ENCODE measurements at regions not wholly inside any gene's neighbourhood (a gene's known extent, or its start where the extent isn't known, plus 50 kb on each side); places are given as distances from the start of the nearest gene placed in this dataset.

DNA sequence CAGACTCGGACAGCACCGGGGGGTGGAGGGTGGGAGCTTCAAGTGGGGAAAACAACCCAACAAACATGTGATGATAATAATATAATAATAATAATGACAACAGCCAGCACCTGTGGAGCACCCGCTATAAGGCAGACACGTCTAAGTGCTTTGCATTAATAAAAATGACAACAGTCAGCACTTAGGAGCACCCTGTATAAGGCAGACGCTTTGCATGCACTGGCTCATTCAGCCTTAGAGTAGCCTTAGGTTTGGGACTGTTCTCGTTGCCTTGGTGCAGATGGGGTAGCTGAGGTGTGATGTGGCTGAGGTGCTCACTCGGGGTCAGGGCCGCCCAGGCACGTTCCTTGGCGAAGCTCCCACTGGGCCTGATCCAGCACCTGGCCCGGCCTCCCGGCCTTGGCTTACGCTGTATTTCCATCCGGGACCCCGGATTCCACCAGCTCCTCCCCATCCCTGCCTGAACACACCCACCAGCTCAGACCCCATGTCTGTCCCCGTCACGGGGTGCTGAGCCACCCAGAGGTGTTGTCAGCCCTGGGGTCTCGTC, 144.0 kb upstream of the CIBAR2 start:
- DNase-seq (ENCODE audit: low read depth) = no peak

DNA sequence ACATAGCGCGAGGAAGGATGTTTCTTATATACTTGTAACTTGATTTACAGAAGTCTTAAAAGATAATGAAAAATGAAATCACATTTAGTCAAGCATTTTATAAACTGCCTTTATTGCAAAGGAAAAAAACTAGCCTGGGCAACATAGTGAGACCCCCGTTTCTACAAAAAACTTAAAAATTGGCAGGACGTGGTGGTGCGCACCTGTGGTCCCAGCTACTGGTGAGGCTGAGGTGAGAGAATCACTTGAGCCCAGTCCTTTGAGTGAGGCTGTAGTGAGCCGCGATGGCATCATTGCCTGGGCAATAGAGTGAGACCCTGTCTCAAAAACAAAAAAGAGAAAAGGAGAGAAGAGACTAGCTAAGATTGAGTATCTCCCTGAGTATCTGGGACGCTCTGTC, 145.2 kb upstream of the CIBAR2 start:
- DNase-seq (ENCODE audit: low read depth) = no peak

DNA sequence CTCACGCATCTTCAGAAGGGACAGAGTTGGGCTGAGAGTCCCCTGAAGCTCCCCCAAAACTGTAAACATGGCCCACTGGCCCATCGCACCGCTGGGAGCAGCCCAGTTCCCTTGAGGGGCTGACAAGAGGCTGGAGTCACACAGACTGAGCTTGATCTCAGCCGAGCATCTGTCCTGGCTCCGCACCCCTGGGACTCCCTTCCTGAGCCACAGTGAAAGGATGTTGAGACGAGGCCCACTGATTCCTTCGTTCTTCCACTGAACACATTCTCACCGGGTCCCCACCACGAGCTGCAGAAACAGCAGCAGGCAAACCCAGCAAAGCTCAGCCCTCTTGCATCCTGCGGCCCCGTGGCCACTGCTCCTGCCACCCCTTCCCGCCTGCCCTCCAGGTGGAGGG, 145.9 kb upstream of the CIBAR2 start:
- DNase-seq (ENCODE audit: low read depth) = no peak

DNA sequence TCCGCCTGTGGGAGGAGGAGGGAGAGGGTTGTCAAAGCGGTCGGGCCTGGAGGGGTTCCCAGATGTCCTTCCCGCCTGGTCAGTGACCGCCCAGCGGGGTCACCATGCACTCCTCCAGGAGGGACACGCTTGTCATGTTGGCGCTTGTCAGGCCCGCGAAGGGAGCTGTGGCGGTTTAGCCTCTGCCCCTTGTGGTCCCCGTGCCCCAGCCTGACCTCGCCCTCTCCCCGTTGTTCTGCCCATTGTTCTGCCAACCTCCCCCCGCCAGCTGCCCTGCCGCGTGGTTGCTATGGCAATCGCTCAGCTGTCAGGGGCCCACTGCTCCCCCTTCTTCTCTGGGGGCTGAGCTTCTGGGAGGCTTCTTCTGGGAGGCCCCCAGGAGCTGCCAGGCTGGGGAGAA, 146.4 kb upstream of the CIBAR2 start:
- no peak for DNase-seq (ENCODE audit: low read depth)

DNA sequence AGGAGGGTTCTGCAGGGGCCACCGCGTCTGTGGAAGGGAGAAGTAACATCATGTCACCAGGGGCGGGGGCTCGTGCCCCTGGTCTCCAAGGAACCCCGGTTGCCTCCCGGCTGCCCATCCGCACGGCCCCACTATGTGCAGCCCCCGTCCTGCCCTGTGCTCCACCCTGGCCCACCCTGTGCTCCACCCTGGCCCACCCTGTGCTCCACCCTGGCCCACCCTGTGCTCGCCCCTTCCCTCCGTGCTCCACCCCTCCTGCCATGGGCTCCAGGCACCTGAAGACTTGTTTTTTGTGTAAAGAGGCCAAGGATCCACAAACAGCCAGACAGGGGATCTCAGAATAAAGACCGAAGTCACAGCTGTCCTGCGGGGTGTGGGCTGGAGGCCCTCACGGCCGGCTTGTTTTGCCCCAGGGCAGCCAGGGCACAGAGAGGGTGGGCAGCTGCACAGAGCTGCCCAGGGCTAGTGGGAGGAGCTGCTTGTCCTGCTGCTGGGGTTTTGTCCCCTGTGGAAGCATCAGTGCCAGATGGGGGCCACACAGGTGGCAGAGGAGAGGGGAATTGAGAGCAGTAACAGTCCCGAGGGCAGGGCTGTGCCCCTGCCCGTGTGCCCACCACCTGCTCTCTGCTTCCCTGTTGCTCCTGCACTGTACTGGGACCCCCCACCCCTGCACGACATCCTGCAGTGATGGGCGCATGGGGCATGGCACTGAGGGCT, 147.0 kb upstream of the CIBAR2 start:
- DNase-seq (ENCODE audit: low read depth) = no peak

DNA sequence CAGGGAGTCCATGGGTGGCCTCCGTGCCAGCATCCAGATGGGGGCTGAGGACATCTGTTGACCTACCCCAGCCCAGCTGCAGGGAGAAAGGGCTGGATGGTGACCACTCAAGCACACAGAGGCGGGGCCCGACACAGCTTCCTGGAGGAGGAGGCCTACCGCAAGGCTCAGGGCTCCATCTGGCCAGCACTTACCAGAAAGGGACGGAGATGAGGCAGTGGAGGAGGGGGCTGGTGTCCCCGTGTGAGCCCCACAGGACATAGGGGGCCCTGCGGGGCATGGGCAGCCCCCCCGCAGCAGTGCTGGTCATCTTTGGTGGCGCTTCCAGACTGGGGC, 147.5 kb upstream of the CIBAR2 start:
- no peak for DNase-seq (ENCODE audit: low read depth)

DNA sequence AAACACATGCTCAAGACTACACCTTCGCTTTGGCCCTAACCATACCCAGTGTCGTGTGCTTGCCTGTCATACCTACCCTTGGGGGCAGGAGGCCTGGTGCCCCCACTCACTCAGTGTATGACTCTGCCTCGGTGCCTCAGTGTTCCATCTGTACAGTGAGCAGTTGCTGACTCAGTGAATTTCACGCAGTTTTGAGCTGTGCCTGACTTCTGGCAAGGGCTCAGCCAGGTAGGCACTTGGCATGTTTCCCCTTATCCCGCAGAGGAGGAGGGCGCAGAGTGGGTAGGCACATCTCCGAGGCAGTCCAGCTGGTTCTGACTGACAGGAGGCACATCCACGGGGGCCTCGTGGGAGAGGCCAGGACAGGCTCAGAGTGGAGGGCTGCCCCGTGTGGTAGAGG, 148.9 kb upstream of the CIBAR2 start:
- no peak for DNase-seq (ENCODE audit: low read depth)

DNA sequence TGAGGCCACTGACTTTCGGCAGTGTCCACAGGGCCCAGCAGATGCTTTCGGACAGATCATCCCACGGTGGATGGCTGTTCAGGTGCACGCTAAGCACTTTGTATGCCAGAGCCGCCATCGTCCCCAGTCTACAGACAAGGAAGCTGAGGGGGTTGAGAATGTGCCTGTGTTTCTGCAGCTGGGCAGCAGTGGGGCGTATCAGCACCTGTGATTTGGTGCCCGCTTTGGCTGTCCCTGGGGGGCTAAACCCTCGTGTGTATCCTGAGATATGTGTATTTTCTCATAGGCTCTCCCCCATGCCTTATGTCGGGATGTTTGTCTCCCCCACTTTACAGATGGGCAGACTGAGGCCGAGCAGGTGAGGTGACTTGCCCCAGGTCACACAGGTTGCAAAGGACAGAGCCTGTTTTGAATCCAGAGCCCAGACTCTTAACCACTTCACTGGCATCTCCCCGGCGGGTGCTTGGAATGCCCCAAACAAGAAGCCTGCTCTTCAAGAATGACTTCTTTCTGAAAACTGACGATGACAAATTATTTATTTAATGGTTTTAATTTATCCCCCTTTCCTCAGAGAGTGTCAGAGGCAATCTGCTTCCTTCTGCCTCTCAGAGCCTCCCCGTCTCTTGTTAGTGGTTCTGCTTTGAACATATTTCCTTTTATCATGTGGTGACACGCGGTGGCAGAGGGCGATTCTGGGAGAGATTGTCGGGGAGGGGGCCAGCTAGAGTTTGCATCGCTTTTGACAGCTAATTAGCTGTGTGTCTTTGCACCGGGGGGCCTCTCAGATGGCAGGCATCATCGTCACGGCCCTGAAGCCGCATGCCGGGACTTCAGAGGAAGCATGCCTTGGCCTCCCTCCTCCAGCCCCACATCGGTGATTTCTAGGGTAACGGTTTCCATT, 149.6 kb upstream of the CIBAR2 start:
- DNase-seq (ENCODE audit: low read depth) = no peak

DNA sequence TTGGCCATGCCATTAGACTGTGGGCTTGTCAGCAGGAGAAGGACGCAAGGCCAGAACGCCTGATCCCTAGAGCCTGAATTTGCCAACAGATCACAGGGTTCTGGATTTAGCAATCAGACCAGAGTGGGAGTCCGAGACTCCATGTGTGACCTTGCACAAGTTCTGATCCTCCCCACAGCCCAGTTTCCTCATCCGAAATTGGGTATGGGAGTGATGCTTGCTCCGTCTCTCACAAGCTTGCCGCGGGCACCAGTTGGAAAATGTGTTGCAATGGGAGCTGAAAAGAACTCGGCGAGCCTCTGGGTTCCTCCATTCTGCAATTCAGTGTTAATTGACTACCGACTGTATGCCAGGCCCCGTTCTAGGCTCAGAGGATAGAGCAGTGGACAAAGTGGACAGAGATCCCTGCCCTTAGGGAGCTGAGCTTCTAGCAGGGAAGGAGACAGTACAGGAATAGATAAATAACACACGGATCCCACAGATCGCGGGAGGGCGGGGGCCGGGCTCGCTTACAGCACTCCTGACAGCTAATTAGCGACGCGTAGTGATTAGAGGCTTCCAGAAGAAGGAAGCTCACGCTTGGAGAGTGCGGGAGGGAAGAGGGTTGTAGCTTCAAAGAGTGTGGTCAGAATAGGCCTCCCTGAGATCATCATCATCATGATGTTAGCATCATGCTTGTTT, 150.4 kb upstream of the CIBAR2 start:
- DNase-seq (ENCODE audit: low read depth) = no peak

DNA sequence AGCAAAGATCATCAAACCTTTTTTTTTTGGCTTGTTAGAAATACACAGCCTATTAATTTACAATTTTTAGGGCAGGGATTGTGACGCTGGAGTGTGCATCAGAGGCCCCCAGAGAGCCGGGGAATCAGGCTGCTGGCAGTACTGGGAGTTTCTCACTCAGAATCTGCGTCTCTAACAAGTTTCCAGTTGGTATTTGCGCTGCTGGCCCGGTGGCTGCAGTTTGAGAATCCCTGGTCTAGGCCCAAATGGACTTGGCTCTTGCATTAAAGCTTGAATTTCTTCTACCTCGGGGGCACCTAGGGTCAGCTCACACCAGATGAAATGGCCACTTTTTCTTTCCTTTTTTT, 150.9 kb upstream of the CIBAR2 start:
- no peak for DNase-seq (ENCODE audit: low read depth)

DNA sequence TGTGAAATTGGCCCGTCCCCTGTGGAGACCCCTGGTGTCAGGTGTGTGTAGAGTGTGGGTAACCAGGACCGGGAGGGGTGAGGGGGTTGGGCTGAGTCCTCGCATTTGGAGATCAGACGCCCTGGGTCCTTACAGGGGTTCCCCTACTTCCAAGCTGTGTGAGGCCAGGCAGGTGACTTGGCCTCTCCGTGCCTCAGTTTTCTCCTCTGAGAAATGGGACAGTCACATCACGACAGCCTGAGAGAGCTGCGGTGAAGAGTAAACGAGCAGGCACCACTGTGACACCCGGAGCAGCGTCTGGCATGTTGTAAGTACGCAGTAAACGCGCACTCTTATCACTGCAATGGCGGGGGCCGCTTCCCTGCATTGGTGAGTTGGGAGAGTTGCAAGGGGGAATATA, 152.5 kb upstream of the CIBAR2 start:
- no peak for DNase-seq (ENCODE audit: low read depth)

DNA sequence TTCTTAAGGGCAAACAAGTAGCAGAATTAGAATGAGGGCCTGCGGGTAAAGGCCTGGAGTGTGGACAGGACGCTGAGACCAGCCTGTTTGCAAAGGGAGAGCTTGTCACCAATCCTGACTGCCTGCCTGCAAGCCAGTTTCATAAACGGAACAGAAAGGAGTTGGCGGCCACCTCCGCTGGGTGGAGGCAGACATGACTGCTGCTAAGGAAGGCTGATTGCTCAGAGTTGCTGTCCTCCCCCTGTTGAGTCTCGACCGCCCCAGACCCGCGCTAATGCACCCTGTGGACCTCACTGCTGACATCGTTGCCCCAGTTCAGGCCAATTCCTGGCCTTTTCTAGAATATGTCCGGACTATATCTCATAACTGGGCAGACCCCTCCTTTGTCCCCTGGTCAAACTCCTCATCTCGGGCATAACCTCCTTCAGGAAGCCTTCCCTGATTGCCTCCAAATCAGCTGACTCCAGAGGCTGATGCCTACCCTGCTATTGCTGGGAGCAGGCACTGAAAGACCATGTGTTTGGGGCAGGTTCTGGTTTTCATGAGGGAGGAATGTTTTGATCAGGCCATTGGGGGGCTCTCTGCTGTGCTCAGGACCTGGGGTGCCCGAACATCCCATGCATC, 153.0 kb upstream of the CIBAR2 start:
- DNase-seq (ENCODE audit: low read depth) = no peak

DNA sequence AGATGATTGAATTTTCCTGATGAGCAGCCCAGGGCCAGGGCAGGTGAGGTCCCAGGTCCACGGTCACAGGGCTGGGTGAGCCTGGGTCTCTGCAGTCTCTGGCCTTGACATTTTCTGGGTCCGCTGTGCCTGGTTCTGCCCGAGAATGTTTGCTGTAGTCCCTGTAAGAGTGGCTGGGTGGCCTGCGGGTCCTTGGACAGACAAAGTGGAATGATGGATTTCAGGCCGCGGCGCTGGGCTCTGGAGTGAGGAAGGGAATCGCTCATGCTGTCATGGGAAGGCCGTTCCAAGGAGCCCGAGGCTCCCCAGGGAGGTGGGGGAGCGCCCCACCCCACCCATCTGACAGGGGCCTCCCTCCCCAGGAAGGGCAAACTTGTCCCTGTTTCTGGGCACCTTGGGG, 153.5 kb upstream of the CIBAR2 start:
- DNase-seq (ENCODE audit: low read depth) = no peak

DNA sequence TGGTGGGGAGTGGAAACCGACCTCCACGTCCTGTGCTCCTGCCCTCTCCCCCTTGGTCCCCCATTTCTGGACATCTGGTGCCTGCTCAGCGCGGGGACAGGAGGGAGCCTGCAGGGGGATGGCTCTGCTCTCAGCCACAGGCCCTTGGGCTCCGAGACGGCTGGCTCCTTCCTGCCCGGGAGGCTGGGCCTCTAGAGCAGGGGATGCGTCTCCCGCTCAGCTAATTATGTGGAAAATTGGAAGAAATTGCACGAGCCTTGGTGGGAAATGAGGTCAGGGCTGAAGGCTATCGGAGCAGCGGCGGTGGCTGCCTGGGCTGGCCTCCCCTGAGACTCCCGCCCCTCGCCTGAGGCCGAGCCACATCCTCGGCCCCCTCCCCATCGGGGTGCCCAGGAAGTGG, 154.6 kb upstream of the CIBAR2 start:
- DNase-seq (ENCODE audit: low read depth) = no peak

DNA sequence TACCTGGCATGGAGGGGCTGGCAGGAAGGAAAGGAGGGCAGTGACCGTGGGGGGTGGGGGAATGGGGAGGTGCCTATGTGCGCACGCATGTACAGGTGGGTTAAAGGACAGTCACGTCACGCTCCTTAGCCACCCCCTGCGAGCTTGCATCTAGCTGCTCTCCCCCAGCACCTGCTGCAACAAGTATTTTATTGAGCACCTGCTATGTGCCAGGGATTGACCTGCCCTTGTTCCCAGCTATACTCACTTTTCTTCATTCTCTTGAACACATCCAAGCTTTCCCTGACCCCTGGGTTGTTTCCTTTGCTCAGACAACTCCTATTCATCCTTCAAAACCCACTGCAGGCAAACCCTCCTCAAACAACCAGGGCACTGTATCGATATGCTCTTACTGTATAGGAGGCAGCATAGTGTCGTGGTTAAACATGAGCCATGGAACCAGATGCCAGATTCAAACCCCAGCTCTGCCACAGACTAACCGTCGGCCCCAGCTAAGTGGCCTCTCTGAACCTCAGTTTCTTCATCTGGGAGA, 155.2 kb upstream of the CIBAR2 start:
- no peak for DNase-seq (ENCODE audit: low read depth)

DNA sequence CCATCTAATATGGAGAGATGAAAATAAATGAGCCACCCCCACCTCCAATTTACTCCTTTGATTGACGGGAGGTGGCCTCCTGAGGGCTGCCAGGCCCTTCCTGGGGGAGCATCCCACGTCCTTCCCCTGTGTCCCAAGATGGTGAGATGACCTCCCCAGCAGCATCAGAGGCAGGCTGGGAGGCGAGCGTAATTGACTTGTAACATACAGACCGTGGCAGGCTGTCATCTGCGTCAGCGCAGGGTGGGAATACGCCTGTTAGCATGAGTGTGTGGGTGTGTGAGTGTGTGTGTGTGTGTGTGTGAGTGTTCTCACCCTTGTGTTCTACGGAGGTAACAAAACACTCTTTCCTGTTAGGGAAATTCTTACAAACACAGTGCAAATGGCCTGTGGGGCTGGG, 156.9 kb upstream of the CIBAR2 start:
- no peak for DNase-seq (ENCODE audit: low read depth)

DNA sequence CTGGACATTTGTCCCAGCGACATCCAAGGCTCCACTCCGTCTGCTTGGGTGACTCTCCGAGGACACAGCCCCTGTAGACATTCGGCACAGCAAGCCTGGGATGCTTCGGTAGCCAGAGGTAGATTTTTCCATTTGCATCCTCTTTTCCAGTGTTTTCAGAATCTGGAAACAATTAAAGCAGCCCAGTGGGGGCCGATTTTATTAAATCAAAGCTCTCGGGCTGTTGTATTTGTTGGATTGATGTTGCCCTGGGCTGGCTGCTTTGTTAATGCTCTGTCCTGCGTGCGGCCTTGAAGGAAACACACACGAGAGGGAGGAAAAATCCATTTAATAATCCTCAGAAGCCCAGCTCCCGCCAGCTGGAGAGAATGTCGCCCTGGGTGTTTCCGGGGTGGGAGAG, 158.1 kb upstream of the CIBAR2 start:
- no peak for DNase-seq (ENCODE audit: low read depth)

DNA sequence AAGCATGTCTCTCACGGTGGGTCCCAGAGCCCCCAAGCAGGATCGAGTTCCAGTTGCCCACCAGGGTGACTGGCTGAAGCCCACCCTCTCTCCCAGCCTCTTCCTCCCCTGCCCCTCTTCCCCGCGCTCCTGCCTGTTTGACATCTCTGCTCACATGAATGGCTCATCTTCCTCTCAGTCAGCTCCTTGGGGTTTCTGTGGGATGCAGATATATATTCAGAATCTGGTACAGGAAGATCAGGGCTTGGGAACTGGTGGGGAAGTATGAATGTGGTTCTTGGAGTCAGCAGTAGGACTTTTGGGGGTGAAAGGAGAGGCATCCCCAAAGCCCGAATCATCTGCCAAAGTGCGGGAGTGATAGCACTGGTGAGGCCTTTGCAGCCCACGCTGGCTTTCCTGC, 158.9 kb upstream of the CIBAR2 start:
- no peak for DNase-seq (ENCODE audit: low read depth)

DNA sequence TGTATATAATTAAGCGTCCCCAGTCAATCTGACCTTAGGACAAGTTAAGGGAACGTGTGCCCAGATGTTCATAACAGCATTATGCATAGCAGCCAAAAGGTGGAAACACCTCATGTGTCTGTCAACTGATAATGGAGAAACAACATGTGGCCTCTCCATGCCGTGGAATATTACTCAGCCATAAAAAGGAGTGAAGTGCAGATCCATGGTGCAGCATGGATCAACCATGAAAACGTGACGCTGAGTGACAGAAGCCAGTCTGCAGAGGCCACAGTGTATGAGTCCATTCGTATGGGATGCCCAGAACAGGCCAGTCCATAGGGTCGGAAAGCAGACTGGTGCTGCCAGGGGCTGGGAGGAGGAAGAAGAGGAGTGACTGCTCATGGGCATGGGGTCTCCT, 161.0 kb upstream of the CIBAR2 start:
- no peak for DNase-seq (ENCODE audit: low read depth)

DNA sequence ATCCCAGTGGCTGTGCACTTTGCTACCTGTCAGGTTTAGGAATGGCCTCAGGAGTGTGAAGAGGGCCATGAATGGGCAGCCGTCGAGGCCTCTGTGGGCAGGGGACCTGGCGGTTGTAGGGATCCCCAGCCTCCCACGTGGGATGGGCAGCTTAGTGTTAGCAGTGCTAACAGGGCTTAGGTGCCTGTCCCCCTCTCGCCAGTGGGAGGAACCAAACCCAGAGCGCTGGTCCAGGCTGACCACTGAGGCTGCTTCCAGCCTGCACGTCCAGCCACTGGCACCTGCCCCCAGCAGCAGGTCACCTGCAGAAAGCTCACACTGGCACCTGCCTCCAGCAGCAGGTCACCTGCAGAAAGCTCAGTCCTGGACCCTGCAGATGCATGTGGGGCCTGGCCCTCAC, 162.2 kb upstream of the CIBAR2 start:
- DNase-seq (ENCODE audit: low read depth) = no peak

DNA sequence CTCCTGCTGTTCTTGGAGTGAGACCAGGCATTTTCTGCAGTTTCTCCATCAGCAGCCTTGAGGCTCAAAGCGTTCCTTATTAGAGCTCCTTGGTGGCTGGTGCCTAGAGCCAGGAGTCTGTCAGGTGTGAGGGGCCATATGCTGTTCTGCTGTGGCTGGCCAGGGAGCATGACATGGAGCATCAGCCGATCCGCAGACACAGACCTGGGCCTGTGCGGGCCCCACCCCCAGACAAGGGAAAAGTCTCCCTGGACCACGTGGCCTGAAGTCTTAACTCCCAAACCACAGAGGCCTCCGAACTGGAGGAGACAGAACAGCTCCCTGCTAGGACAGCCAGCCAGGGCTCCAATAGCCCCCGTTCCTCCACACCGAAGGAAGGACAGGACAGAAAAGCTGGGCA, 162.7 kb upstream of the CIBAR2 start:
- DNase-seq (ENCODE audit: low read depth) = no peak
